ENCODE measurements at regions not wholly inside any gene's neighbourhood (a gene's known extent, or its start where the extent isn't known, plus 50 kb on each side); places are given as distances from the start of the nearest gene placed in this dataset.
"Not testable (repeated sequence)": the region's sequence is repeated elsewhere in the genome, so short reads cannot be mapped to it uniquely, and the experiment has no call there.

DNA sequence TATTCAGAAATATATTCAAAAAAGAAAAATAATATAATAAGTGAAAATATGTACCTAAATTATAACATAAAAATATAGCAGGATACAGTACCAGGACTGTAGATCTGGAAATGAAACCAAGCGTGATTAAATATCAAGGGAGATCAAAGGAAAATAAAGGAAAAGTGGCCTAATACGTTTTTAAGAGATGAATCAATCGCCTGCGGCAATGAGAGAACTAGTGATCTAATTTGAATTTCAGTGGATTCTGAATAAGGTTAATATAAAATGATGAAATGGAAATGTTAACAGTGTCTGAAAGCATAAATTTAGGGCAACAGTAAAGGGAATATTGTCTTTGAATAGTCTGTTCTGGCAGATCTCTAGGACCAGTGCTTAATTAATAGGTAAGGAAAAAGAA is 1761.9 kb upstream of the ACO1 start:
- H3K27me3 ChIP-seq, result no peaks in the 10 kb centered on the region
- DNase-seq, result no peak

DNA sequence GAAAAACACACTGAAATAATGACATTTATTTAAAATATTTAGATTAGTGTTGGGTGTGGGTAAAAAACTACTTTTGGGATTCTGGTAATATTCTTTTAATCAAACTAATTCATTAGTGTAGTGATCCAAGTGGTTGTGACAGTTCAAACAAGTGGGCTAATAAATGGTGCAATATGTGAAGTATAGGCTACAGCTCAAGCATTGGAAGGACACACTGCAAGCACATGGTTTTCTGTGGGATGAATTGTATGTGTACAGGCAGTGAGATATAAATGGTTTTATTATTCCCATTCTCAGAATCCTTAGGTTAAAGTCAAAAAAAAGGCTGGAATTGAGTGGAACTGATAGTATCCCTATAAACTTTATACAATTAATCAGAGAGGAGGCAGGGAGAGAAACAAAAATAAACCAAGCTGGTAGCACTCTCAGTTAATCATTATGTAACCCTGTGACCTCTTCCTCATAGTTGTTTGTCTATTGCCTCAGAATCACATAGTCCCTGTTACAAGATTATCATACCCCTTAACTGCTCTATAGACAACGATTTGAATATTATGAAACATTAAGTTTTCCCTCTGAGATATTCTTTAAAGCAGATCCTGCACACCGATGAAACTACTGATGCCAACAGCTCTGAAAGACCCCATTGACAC is 1755.4 kb upstream of the ACO1 start:
- no peaks in the 10 kb centered on the region for H3K4me1 ChIP-seq
- H3K27me3 ChIP-seq, result no peaks in the 10 kb centered on the region
- TF ChIP-seq CTCF (IDR thresholded peaks at IDR 0.05; ENCODE audit: low read depth, low read length), result no peak
- DNase-seq, result no peak
- no peak overlapping the region for H3K4me3 ChIP-seq (ENCODE audit: low read depth, low read length)
- H3K9me3 ChIP-seq, result no peaks in the 10 kb centered on the region
- no peaks in the 10 kb centered on the region for H3K36me3 ChIP-seq

More for the DNA sequence above, 1761.9 kb upstream of the ACO1 start:
- Histone ChIP-seq H3K4me3 (ENCODE audit: low read depth, low read length) (no peak overlapping the region), H3K4me1 (no peaks in the 10 kb centered on the region), H3K36me3 (no peaks in the 10 kb centered on the region), H3K9me3 (no peaks in the 10 kb centered on the region)
- no peak for TF ChIP-seq CTCF (IDR thresholded peaks at IDR 0.05; ENCODE audit: low read depth, low read length)

- no peak for TF ChIP-seq CTCF (IDR thresholded peaks at IDR 0.05; ENCODE audit: low read depth, low read length)
- H3K4me3 ChIP-seq (ENCODE audit: low read depth, low read length), result no peak overlapping the region
- no peaks in the 10 kb centered on the region for H3K27me3 ChIP-seq
- H3K36me3 ChIP-seq, result no peaks in the 10 kb centered on the region
- H3K4me1 ChIP-seq, result no peaks in the 10 kb centered on the region
- no peak for DNase-seq
- H3K9me3 ChIP-seq, result no peaks in the 10 kb centered on the region
These were observed 1754.0 kb upstream of the ACO1 start for GRCh38 chr9:30630459-30630858.

DNA sequence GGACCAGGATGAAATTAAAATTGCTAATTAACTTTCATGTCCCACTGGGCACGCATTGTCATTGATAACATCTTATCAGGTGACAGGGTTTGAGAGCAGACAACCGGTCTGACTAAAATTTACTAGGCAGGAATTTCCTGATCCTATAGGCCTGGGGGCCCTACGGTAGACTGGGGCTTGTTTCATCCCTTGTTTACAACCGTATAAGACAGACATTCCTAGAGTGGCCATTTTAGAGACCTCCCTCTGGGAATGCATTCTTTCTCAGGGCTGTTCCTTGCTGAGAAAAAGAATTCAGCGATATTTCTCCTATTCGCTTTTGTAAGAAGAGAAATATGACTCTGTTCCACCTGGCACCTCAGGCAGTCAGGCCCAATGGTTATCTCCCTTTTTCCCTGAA is 1737.8 kb upstream of the ACO1 start:
- not testable (repeated sequence) for H3K4me1 ChIP-seq; H3K9me3 ChIP-seq; DNase-seq; H3K4me3 ChIP-seq (ENCODE audit: low read depth, low read length); H3K36me3 ChIP-seq; H3K27me3 ChIP-seq

GRCh38 chr9:30661925-30662324 is 1722.5 kb upstream of the ACO1 start:
- no peak for DNase-seq
- H3K27me3 ChIP-seq, result no peaks in the 10 kb centered on the region
- H3K9me3 ChIP-seq, result no peaks in the 10 kb centered on the region
- H3K4me3 ChIP-seq (ENCODE audit: low read depth, low read length), result no peak overlapping the region
- H3K36me3 ChIP-seq, result no peaks in the 10 kb centered on the region
- H3K4me1 ChIP-seq, result no peaks in the 10 kb centered on the region
- TF ChIP-seq CTCF (IDR thresholded peaks at IDR 0.05; ENCODE audit: low read depth, low read length), result no peak

- TF ChIP-seq CTCF (IDR thresholded peaks at IDR 0.05; ENCODE audit: low read depth, low read length), result no peak
- Histone ChIP-seq H3K9me3 (no peaks in the 10 kb centered on the region), H3K4me1 (no peaks in the 10 kb centered on the region), H3K36me3 (no peaks in the 10 kb centered on the region), H3K27me3 (no peaks in the 10 kb centered on the region), H3K4me3 (ENCODE audit: low read depth, low read length) (no peak overlapping the region)
- no peak for DNase-seq
These were observed 1713.5 kb upstream of the ACO1 start for GRCh38 chr9:30670805-30671562.
